HG02571 (cell line): ENCODE measurements at regions not wholly inside any gene's neighbourhood (a gene's known extent, or its start where the extent isn't known, plus 50 kb on each side); places are given as distances from the start of the nearest gene placed in this dataset.
"Not testable (repeated sequence)": the region's sequence is repeated elsewhere in the genome, so short reads cannot be mapped to it uniquely, and the experiment has no call there.

Experiments used
- ATAC-seq: cut with Tn5 transposase; IDR thresholded peaks from one replicate; pipeline ENCODE4 v1.9.1; 2021; ENCODE audit warnings: mild to moderate bottlenecking, moderate library complexity; ENCODE audit not compliant: unreplicated experiment

DNA sequence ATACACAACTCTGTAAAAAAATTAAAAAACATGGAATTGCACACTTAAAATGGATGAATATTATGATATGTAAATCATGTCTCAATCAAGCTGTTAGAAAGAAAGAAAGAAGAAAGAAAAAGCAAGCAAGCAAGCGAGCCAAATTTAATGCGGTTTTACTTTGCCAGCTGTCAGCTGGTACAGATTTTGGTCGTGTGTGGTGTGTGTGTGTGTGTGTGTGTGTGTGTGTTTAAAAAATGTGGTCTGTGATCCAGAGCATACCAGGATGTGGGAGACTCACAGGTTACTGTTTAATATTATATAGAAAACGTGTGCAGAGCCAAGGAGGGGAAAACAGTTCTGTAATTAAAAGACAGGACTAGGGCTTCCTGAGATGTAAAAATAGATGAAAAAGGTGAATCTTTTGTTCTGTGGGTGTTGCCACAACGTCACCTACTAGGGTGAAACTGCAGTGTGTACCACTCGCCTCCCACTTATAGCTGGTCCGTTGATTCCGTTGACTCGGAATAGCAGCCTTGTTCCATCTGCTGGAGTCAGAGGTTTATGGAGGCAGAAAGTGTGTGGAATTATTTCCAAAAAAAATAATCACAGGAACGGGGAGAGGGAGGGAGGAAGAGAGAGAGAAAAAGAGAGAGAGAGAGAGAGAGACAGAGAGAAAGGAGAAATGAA is 197.7 kb downstream of the BCAS1 start:
- no peak for ATAC-seq

DNA sequence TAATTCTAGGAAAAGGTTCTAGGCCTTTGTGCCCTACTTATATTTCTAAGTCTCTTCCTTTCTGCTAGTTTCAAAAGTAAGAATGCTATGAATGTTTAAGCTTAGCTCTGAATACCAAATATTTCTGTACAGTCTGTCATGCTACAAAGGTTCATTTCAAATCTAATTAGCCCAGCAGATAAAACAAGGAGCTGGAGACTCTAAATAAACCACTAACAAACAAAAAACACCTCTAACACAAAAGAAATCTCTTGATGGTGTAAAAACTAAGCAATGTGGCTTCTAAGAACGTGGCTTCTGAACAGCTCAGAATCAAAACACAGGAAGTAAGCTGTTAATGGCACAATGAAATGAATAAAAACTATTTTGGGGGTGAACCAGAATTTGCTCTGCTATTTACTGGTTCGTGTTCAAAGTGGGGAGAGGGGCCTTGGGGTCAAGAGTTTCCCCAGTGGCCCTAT is 198.3 kb downstream of the BCAS1 start:
- ATAC-seq = no peak

DNA sequence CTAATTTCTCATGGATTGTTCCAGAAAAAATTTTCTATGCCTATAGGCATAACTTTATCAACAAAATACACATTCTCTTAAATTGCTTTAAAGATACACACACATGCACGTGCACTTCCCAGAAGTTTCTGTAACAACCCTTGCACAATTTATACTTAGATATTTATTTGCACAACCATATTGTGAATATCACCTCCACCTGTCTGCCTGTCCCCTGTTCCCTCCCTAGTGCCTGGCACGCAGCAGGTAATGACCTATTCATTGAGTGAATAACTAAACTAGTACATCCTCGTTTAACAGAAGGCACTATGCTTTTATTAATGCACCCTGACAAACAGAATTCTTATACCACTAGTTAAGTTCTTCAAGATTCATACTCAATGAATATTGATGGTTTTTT is 198.9 kb downstream of the BCAS1 start:
- no peak for ATAC-seq

DNA sequence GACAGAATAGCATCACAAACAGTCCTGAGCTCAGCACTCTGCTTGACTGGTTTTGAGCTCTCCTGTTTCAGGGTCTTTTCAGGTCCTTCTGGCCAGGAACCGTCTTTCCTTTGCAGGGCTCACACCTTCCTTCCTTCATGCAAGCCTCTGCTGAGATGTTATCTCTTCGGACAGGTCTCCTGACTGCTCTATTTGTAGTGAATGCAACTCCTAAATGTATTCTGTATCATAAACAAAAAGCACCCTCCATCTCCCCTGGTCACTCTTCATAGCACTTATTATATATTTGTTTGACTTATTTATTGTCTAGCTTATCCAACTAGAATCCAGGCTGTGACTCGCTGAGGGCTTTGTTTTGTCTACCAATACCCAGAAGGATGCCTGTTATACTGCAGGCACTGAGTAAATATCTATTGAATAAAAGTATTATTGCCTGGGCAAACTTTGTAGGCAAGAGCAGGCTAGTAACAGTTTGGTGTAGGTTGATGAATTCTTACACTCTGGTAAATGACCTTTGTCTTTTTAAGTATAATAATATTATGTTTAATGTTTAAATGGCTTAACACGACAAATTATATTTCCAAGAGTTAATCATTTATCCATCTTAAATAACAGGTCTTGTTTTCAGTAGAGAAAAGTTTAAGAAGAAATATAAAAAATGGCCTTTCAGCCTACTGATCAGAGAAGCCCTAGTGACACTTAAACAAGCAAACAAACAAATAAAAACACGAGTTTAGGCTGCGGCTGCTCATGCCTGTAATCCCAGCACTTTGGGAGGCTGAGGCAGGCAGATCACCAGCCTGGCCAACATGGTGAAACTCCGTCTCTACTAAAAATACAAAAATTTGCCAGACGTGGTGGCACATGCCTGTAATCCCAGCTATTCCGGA is 199.7 kb downstream of the BCAS1 start:
- ATAC-seq = no peak

DNA sequence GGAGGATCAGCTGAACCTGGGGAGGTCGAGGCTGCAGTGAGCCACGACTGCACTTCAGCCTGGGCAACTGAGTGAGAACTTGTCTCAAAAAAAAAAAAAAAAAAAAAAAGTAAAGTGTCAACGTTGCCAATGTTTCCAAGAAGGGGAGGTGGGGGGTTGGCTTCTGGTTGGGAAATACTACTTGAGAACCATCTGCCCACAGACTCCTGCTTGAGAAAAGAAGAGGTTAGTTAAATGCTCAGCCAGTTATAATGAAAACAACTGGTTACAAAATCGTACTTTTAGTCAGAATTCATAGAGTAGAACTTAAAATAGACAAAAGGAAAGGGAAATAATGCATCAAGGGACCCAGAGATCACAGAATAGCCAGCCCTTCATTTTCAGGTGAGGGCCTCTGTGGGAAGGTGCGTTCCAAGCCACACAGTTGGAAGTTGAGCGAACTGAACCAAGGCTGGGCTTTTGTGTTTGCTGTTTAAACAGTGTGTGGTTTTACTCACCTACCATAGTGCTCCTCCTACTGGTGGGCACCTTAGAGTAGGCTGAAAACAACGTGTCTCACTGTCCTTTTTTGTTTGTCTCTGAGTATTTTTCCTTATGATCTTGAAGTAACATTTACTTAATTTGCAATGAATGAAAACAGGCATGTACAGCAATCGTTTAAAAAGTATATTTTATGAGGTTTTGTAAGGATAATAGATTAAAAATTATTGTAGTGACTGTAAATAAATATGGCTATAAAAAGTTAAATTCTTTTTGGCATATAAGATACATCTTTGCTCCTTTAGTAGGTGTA is 200.7 kb downstream of the BCAS1 start:
- ATAC-seq = peak; percentile 54

DNA sequence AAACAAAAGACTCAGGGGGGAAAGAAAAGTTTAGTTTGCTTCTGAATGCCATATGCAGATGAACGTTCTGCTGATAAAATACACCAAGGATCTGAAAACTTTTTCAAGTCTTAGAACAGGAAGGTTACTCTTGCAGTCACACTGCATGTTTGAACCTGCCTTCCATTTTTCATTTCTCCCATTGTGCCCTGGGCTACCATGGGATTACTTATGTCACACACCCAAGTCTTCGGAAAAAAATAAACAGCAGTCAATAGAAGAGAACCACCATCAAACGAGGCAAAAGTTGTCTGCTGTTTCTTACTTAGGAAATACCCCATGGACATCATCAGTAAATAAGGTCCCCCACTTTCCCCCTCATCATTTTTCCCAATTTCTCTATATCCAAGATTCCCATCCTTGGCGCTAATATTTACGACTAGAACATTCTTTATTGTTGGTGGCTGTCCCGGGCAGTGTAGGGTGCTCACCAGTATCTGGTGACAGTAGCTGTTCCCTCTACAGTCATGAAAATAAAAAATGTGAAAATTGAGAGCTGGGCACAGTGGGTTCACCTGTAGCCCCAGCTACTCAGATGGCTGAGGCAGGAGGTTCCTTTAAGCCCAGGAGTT is 202.5 kb downstream of the BCAS1 start:
- no peak for ATAC-seq

- no peak for ATAC-seq
Observed at GRCh38 chr20:53866794-53867740, 203.3 kb downstream of the BCAS1 start.

GRCh38 chr20:53865901-53866793 is 204.2 kb downstream of the BCAS1 start:
- no peak for ATAC-seq

- not testable (repeated sequence) for ATAC-seq
Observed at GRCh38 chr20:53864765-53865683, 205.4 kb downstream of the BCAS1 start.

- ATAC-seq = not testable (repeated sequence)
Observed at GRCh38 chr20:53863923-53864641, 206.3 kb downstream of the BCAS1 start.

DNA sequence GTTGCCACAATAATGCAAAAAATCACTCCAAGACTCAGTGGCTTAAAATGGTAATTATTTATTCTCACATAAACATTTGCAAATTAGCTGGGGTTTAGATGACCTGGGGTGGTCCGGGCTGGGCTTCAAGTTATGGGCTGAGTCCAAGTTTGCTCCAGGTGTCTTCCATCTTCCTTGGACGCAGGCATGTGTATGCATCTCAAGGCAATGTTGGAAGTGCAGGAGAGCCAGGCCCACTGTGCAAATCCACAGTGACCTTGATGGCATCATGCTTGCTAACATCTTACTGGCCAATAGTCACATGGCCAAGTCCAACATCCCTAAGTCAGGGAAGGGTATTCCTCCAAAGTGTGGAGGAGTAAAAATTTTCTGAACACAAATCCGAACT is 206.9 kb downstream of the BCAS1 start:
- not testable (repeated sequence) for ATAC-seq

DNA sequence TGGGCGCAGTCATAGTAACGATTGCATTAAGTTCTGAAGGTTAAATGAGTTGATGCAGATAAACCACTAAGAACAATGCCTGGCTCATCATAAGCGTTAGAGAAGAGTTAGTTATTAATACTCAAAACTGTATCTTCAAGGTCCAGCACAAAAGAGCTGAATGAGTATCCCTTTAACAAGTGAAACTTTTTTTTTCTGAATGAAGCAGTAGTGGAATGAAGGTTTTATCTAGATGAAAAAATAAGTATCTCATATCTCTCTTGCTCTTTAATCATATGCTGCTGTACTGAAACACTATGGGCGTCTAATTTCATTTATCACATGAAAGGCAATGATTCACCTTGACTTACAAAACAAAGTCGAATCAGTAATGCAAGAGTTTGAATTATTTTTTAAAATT is 207.4 kb downstream of the BCAS1 start:
- ATAC-seq = not testable (repeated sequence)

GRCh38 chr20:53862490-53862889 is 207.9 kb downstream of the BCAS1 start:
- ATAC-seq = not testable (repeated sequence)

- not testable (repeated sequence) for ATAC-seq
Observed at GRCh38 chr20:53862136-53862397, 208.3 kb downstream of the BCAS1 start.

- ATAC-seq = no peak
Observed at GRCh38 chr20:53859684-53860083, 210.7 kb downstream of the BCAS1 start.

DNA sequence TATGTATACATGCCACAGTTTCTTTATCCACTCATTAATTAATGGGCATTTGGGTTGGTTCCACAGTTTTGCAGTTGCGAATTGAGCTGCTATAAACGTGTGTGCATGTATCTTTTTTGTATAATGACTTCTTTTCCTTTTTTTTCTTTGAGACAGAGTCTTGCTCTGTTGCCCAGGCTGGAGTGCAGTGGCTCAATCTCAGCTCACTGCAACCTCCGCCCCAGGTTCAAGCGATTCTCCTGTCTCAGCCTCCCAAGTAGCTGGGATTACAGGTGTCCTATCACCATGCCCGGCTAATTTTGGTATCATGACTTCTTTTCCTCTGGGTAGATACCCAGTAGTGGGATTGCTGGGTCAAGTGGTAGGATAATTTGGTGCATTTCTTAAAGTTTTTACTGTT is 211.4 kb downstream of the BCAS1 start:
- ATAC-seq = not testable (repeated sequence)

DNA sequence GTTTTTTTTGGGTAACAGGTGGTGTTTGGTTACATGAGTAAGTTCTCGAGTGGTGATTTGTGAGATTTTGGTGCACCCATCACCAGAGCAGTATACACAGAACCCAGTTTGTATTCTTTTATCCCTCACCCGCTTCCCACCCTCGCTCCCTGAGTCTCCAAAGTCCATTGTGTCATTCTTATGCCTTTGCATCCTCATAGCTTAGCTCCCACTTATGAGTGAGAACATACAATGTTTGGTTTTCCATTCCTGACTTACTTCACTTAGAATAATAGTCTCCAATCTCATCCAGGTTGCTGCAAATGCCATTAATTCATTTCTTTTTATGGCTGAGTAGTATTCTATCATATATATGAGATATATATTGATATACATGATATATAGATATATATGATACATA is 211.9 kb downstream of the BCAS1 start:
- not testable (repeated sequence) for ATAC-seq
